NCI-H2196 (cell line): ENCODE measurements at regions not wholly inside any gene's neighbourhood (a gene's known extent, or its start where the extent isn't known, plus 50 kb on each side); places are given as distances from the start of the nearest gene placed in this dataset.
"Not testable (repeated sequence)": the region's sequence is repeated elsewhere in the genome, so short reads cannot be mapped to it uniquely, and the experiment has no call there.

Experiments used
- DNase-seq: peaks from one replicate; lab custom pipeline; 2025; ENCODE audit not compliant: unreplicated experiment; lab: John Stamatoyannopoulos, UW

DNA sequence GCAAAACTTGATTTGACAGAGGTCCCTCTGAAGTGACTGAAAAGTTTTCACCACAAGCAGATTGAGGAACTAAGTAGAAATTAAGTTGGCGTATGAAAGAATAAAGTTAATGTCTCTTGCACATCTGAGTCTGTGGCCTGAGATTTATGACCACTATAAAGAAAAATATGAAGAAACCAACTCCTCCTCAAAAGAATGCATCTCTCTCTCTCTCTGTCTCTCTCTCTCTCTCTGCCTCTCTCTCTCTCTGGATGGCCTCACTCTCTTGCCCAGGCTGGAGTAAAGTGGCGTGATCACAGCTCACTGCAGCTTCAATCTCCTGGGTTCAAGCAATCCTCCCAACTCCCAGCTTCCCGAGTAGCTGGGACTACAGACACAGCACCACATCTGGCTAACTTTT lies 55.2 kb downstream of the RPL22L1 start:
- DNase-seq: no peak

DNA sequence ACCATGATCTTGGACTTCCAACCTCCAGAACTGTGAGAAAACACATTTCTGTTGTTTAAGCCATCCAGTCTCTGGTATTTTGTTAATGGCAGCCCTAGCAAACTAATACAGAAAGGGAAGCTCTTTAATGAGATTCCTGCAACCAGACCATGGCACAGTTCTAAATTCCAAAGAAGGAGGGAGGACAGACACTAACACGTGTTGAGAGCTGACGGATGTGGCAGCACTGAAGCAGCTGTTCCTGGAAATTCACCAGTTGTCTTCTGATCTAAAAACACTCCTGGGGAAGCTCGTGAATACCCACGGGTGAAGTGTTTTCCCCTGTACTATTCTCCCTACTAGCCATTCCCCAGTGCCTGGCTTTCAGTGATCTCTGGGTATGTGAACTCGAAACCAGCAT lies 56.7 kb downstream of the RPL22L1 start:
- no peak for DNase-seq

DNA sequence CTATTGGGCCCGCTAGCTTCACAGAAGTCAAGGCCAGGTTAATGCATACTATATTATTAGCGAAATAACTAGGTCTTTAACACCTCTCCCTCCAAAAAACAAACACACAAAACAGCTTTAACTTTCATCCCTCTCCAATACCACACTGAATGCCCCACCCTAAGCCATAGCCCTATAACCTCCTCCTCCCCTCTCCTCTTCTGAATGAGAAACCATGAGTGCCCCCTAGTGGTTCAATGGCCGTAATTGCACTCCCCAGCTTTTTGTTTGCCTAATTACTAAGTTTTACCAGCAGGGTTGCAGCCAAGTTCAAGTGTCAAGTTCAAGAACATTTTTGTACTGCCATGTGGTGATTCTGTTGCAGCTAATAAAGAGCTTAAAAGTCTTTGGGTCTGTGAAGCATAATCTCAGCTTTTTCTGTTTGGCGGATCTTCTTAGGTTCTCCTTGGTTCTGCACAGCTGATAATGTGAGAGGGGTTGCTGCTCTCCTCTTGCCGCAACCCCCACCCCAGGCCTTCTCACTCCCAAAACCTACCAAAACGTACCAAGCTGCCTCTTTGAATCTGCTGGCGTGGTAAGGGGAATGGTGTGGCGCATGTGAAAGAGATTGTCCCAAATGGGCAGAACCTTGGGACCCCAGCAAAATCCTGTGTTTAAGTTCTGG lies 57.9 kb downstream of the RPL22L1 start:
- DNase-seq: peak; percentile 85

DNA sequence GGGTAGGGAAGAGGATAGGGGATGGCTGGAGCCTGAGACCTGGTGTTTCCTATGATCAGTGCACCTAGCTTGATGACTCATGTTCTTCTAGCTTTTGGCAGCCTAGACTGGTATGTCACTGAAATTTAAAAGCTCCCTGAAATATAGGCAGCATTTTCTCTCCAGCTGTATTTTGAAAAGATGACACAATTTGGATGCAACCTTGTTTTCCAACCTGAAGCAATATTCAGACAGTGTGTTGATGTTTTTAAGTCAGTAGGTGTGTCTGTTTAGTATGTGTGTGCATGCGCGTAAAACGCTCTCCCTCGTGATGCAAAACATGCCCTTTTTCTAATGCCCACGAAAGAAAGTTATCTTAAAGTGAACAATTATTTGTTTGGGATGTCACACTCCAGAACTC lies 58.5 kb downstream of the RPL22L1 start:
- peak; percentile 20 for DNase-seq

GRCh38 chr3:170809975-170810357 lies 60.0 kb downstream of the RPL22L1 start:
- DNase-seq: no peak

DNA sequence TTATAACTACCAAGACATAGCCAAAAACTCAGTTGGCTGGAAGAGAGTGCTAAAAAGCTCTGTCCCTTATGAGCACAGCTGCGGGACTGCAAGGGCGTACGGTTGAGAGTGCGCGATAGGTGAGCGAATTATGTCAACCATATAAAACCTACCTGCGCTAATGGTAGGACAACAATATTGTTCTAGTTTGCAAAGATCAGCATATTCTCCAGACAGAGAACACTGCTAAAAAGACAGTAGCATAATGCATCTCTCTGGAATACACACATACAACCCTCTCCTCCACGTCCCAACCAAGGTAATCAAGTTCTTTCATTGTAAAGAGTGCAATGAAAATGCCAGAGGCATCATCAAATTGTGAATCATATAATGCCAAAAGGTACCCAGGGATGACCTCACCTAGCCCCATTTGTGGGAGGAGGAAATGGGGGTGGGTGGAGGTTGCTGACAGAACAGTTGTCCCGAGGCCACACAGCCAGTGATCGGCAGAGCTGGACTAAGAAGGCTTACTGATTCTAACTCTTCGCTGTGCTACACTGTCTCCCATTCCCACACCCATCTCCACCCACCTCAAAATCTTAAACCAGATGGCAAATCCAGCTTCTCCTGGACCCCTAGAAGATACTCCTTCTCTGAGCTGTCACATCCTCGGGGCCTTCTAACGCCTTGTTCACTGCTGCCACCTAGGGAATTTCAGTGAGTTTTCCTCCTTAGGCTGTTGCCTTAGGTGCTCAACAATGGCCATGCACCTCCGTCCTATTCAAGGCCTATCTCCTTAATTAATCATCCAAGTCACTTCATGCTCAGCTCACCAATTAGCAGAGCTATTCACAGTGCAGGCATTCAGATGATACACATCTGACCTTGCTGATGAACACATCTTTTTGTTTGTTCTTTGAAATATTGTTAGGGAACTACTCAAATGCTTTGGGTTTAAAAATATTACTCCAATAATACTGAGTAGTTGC lies 60.7 kb downstream of the RPL22L1 start:
- peak; percentile 62 for DNase-seq

DNA sequence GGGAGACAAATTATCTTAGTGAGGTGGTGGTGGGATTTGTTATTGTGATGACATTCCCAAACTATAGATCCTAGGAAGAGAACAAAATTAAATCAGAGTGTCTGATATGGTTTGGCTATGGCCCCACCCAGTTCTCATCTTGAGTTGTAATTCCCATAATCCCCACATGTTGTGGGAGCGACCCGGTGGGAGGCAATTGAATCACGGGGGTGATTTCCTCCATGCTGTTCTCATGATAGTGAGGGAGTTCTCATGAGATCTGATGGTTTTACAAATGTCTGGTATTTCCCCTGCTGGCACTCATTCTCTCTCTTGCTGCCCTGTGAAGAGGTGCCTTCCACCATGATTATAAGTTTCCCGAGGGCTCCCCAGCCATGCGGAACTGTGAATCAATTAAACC lies 62.0 kb downstream of the RPL22L1 start:
- no peak for DNase-seq

GRCh38 chr3:170806676-170807075 lies 63.3 kb downstream of the RPL22L1 start:
- no peak for DNase-seq

DNA sequence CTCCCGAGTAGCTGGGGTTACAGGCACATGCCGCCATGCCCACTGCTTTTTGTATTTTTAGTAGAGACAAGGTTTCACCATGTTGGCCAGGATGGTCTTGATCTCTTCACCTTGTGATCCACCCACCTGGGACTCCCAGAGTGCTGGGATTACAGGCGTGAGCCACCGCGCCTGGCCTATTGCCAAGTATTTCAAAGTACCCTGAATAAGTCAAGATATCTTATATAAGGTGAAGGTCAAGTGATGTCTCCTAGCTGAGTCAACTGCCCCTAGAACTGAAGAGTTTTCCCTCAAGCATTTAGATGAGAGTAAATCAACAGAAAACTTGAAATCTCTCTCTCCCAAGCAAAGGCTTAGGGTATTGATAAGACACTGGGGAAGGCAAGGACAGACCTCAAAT lies 63.9 kb downstream of the RPL22L1 start:
- no peak for DNase-seq

DNA sequence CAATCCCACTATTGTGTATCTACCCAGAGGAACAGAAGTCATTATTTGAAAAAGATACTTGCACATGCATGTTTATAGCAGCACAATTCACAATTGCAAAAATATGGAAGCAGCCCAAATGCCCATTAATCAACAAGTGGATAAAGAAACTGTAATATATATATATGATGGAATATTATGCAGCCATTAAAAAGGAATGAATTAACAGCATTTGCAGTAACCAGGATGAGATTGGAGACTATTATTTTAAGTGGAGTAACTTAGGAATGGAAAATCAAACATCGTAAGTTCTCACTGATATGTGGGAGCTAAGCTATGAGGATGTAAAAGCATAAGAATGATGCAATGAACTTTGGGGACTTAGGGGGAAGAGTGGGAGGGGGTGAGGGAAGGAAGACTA lies 64.7 kb downstream of the RPL22L1 start:
- DNase-seq: not testable (repeated sequence)

DNA sequence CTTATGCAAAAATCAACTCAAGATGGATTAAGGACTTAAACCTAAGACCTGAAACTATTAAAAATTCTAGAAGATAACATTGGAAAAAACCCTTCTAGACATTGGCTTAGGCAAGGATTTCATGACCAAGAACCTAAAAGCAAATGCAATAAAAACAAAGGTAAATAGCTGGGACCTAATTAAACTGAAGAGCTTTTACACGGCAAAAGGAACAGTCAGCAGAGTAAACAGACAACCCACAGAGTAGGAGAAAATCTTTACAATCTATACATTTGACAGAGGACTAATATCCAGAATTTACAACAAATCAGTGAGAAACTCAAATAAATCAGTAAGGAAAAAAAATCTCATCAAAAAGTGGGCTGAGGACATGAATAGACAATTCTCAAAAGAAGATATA lies 65.4 kb downstream of the RPL22L1 start:
- not testable (repeated sequence) for DNase-seq

DNA sequence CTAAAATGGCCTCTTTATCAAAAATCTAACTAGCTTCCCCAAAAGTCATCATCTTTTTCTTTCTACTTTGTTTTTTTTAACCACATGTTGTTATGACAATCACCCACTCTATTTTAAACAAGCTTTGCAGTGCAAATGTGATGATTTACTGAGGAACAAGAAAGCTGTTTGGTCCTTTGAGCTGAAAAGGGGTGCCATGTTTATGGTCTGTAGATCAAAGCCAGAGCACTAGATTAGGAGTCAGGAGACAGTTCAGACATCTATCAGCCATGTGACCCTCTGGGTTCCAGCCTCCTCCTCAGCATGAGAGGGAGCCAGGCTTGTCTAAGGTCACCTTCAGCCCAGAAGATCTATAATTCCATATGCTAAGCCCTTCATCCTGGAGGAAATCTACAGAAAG lies 65.9 kb downstream of the RPL22L1 start:
- DNase-seq: no peak

GRCh38 chr3:170802164-170803151 lies 67.5 kb downstream of the RPL22L1 start:
- no peak for DNase-seq

GRCh38 chr3:170801597-170801996 lies 68.4 kb downstream of the RPL22L1 start:
- DNase-seq: no peak

GRCh38 chr3:170800275-170800674 lies 69.7 kb downstream of the RPL22L1 start:
- DNase-seq: not testable (repeated sequence)

- no peak for DNase-seq
Observed at GRCh38 chr3:170799009-170799408, 71.0 kb downstream of the RPL22L1 start.

DNA sequence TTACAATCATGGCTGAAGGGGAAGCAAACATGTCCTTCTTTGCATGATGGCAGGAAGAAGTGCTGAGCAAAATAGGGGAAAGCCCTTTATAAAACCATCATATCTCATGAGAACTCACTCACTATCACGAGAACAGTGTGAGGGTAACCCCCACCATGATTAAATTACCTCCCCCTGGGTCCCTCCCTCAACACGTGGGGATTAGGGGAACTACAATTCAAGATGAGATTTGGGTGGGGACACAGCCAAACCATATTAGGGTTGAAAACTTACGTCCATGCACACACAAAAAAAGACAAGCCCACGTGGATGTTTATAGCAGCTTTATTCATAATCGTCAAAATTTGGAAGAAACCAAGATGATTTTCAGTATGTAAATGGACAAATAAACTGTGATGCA lies 72.3 kb downstream of the RPL22L1 start:
- no peak for DNase-seq

- no peak for DNase-seq
Observed at GRCh38 chr3:170792471-170792870, 77.5 kb downstream of the RPL22L1 start.

DNA sequence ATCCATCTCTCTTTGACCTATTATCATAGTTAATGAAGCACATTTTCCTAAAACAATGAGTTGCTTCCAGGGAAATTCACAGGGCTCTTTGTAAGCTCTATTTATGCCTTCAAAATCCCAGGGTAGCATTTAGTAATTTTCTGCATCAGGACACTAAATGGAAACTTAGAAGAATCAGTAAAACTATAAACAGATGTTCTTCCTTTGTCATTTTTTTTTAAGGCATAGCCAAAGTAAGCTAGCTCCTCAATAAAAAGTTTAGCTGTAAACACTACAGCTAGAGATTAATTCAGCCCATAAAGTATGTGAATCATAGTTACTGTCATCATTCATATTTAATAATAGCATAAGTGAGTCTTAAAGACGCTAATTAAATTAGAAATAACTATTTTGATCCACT lies 79.3 kb downstream of the RPL22L1 start:
- no peak for DNase-seq

- no peak for DNase-seq
Observed at GRCh38 chr3:170787464-170787863, 82.5 kb downstream of the RPL22L1 start.

- DNase-seq: no peak
Observed at GRCh38 chr3:170785454-170785853, 84.5 kb downstream of the RPL22L1 start.
